IMR-90 (cell line): ENCODE measurements at regions not wholly inside any gene's neighbourhood (a gene's known extent, or its start where the extent isn't known, plus 50 kb on each side); places are given as distances from the start of the nearest gene placed in this dataset.
A peak's percentile ranks its signal among the peaks of the same experiment; 100 is the strongest.

ENCODE experiments used
- ATAC-seq: fragments of 200-7000 bp; cut with Tn5 transposase; 2 replicates; pipeline ENCODE4 v1.9.1; 2020; ENCODE audit warnings: low read depth, mild to moderate bottlenecking, moderate library complexity
- BruUV-seq: library from RNA; stranded (reverse); fragments of 400-500 nt; replicated peaks from 2 replicates; lab custom pipeline; 2021; lab: Mats Ljungman, UMichigan
- CTCF ChIA-PET: fragments of 300-600 bp; formaldehyde crosslinking; extraction: SDS; loops from one replicate; lab custom pipeline; 2021; ENCODE audit warnings: antibody characterized with exemption; lab: Yijun Ruan, JAX
- POLR2A ChIA-PET: fragments of 300-600 bp; sonication (Branson Sonifier 250); formaldehyde crosslinking; loops from one replicate; lab custom pipeline; 2022; ENCODE audit warnings: antibody characterized with exemption; ENCODE audit not compliant: unreplicated experiment; lab: Charles Lee
- DNase-seq: peaks from one replicate; pipeline ENCODE4 v3.0.0; 2013
- H2AFZ ChIP-seq: replicated peaks from 2 replicates; pipeline ENCODE3; 2013; ENCODE audit warnings: low read length, mild to moderate bottlenecking; ENCODE audit not compliant: poor library complexity
- H2AK5ac ChIP-seq: 2 replicates; pipeline ENCODE4 v1.6.1; 2013; ENCODE audit warnings: low read depth, low read length, inconsistent platforms
- H2AK9ac ChIP-seq: replicated peaks from 2 replicates; pipeline ENCODE3; 2013; ENCODE audit warnings: mild to moderate bottlenecking, low read depth, low read length, moderate library complexity; ENCODE audit not compliant: poor library complexity
- H2BK120ac ChIP-seq: 2 replicates; pipeline ENCODE4 v1.6.1; 2013; ENCODE audit warnings: low read depth, low read length, inconsistent platforms
- H2BK15ac ChIP-seq: 3 replicates; pipeline ENCODE4 v1.6.1; 2013; ENCODE audit warnings: low read depth, low read length, inconsistent platforms
- H2BK20ac ChIP-seq: 2 replicates; pipeline ENCODE4 v1.6.1; 2013; ENCODE audit warnings: low read depth, mild to moderate bottlenecking, inconsistent platforms, low read length, moderate library complexity
- H2BK5ac ChIP-seq: 2 replicates; pipeline ENCODE4 v1.6.1; 2013; ENCODE audit warnings: mild to moderate bottlenecking, low read depth, low read length, inconsistent platforms; ENCODE audit not compliant: poor library complexity, severe bottlenecking
- H3K14ac ChIP-seq: replicated peaks from 2 replicates; pipeline ENCODE4 v1.6.1; 2013; ENCODE audit warnings: low read depth, low read length, inconsistent platforms
- H3K18ac ChIP-seq: 2 replicates; pipeline ENCODE4 v1.6.1; 2013; ENCODE audit warnings: low read depth, low read length, control low read depth
- H3K23ac ChIP-seq: 2 replicates; pipeline ENCODE4 v1.6.1; 2013; ENCODE audit warnings: low read depth, low read length, inconsistent platforms
- H3K27ac ChIP-seq: 2 replicates; pipeline ENCODE4 v1.5.1; 2013; ENCODE audit warnings: mild to moderate bottlenecking, control low read depth, low read length; ENCODE audit not compliant: insufficient read depth
- H3K27me3 ChIP-seq: 2 replicates; pipeline ENCODE4 v1.6.1; 2013; ENCODE audit warnings: low read length; ENCODE audit not compliant: control insufficient read depth, insufficient read depth
- H3K36me3 ChIP-seq: 2 replicates; pipeline ENCODE4 v1.6.1; 2013; ENCODE audit warnings: low read length, mixed read lengths; ENCODE audit not compliant: control insufficient read depth, insufficient read depth
- H3K4ac ChIP-seq: 2 replicates; pipeline ENCODE4 v1.6.1; 2013; ENCODE audit warnings: low read depth, low read length, inconsistent platforms
- H3K4me1 ChIP-seq: 2 replicates; pipeline ENCODE4 v1.6.1; 2013; ENCODE audit warnings: low read length, mixed read lengths; ENCODE audit not compliant: control insufficient read depth, insufficient read depth
- H3K4me2 ChIP-seq: 2 replicates; pipeline ENCODE4 v1.6.1; 2013; ENCODE audit warnings: low read depth, mild to moderate bottlenecking, control low read depth, low read length, moderate library complexity
- H3K4me3 ChIP-seq: 2 replicates; pipeline ENCODE4 v1.5.1; 2013; ENCODE audit warnings: low read depth, mild to moderate bottlenecking, control low read depth, low read length, moderate library complexity; ENCODE audit not compliant: insufficient read depth
- H3K56ac ChIP-seq: 2 replicates; pipeline ENCODE4 v1.6.1; 2013; ENCODE audit warnings: low read length, inconsistent platforms; ENCODE audit not compliant: insufficient read depth; ENCODE audit errors: extremely low read depth
- H3K79me1 ChIP-seq, 2 experiments: 2 replicates each; pipeline ENCODE4 v1.6.1; 2013; ENCODE audit warnings: low read length in 2 of 2, inconsistent platforms in 1 of 2, low read depth in 1 of 2
- H3K9ac ChIP-seq: 2 replicates; pipeline ENCODE4 v1.6.1; 2013; ENCODE audit warnings: low read depth, low read length, control low read depth
- H3K9me1 ChIP-seq: 2 replicates; pipeline ENCODE4 v1.6.1; 2013; ENCODE audit warnings: low read length, inconsistent platforms; ENCODE audit not compliant: insufficient read depth
- H3K9me3 ChIP-seq: 2 replicates; pipeline ENCODE4 v1.6.1; 2013; ENCODE audit warnings: low read length; ENCODE audit not compliant: control insufficient read depth, insufficient read depth
- H4K20me1 ChIP-seq: 2 replicates; pipeline ENCODE4 v1.6.1; 2013; ENCODE audit warnings: low read length, inconsistent platforms; ENCODE audit not compliant: insufficient read depth
- H4K5ac ChIP-seq: 2 replicates; pipeline ENCODE4 v1.6.1; 2013; ENCODE audit warnings: mild to moderate bottlenecking, low read depth, low read length, control low read depth
- H4K8ac ChIP-seq, 2 experiments: 2 replicates each; pipeline ENCODE4 v1.6.1; 2013; ENCODE audit warnings: low read depth in 2 of 2, low read length in 2 of 2, control low read depth in 1 of 2, inconsistent platforms in 1 of 2
- H4K91ac ChIP-seq: 2 replicates; pipeline ENCODE4 v1.6.1; 2013; ENCODE audit warnings: low read depth, low read length, inconsistent platforms; ENCODE audit not compliant: insufficient read depth
- BHLHE40 ChIP-seq: fragments of 150-350 bp; IDR thresholded peaks from 2 replicates; pipeline ENCODE4 v1.6.1; 2016; ENCODE audit warnings: mild to moderate bottlenecking, low read depth, low read length
- CEBPB ChIP-seq: IDR thresholded peaks from 2 replicates; pipeline ENCODE4 v1.6.1; 2012; ENCODE audit warnings: low read depth, low read length, improper control_type of control experiment
- CHD1 ChIP-seq: IDR thresholded peaks from 2 replicates; pipeline ENCODE4 v1.6.1; 2012; ENCODE audit warnings: low read depth, low read length, improper control_type of control experiment
- ELK1 ChIP-seq: fragments of 150-350 bp; IDR thresholded peaks from 2 replicates; pipeline ENCODE4 v1.6.1; 2016; ENCODE audit warnings: low read depth, mild to moderate bottlenecking, low read length, moderate library complexity, borderline replicate concordance
- FOS ChIP-seq: fragments of 150-350 bp; IDR thresholded peaks from 2 replicates; pipeline ENCODE4 v1.6.1; 2016; ENCODE audit warnings: low read depth, low read length
- MAFK ChIP-seq: IDR thresholded peaks from 2 replicates; pipeline ENCODE4 v1.6.1; 2012; ENCODE audit warnings: low read depth, low read length, improper control_type of control experiment
- MAZ ChIP-seq: IDR thresholded peaks from 2 replicates; pipeline ENCODE4 v1.6.1; 2012; ENCODE audit warnings: low read depth, mild to moderate bottlenecking, low read length, improper control_type of control experiment, moderate library complexity, borderline replicate concordance
- MXI1 ChIP-seq: IDR thresholded peaks from 2 replicates; pipeline ENCODE4 v1.6.1; 2012; ENCODE audit warnings: low read depth, mild to moderate bottlenecking, low read length, moderate library complexity, borderline replicate concordance
- NFE2L2 ChIP-seq: fragments of 150-350 bp; IDR thresholded peaks from 2 replicates; pipeline ENCODE4 v1.6.1; 2016; ENCODE audit warnings: low read depth, mild to moderate bottlenecking, low read length
- POLR2A ChIP-seq: IDR thresholded peaks from 2 replicates; pipeline ENCODE4 v1.6.1; 2012; ENCODE audit warnings: mild to moderate bottlenecking, low read depth, low read length
- RAD21 ChIP-seq: IDR thresholded peaks from 2 replicates; pipeline ENCODE4 v1.6.1; 2012; ENCODE audit warnings: low read length, improper control_type of control experiment
- RCOR1 ChIP-seq: IDR thresholded peaks from 2 replicates; pipeline ENCODE4 v1.6.1; 2012; ENCODE audit warnings: mild to moderate bottlenecking, low read length, improper control_type of control experiment; ENCODE audit not compliant: insufficient replicate concordance
- RFX5 ChIP-seq: IDR thresholded peaks from 2 replicates; pipeline ENCODE4 v1.8.0; 2012; ENCODE audit warnings: low read depth, mild to moderate bottlenecking, low read length, moderate library complexity
- SMC3 ChIP-seq: fragments of 150-350 bp; IDR thresholded peaks from 2 replicates; pipeline ENCODE4 v1.6.1; 2016; ENCODE audit warnings: low read depth, mild to moderate bottlenecking, antibody characterized with exemption, low read length, moderate library complexity
- USF2 ChIP-seq: fragments of 150-350 bp; IDR thresholded peaks from 2 replicates; pipeline ENCODE4 v1.6.1; 2017; ENCODE audit warnings: mild to moderate bottlenecking, antibody characterized with exemption, low read length, low read depth
- WGBS, 2 experiments: methylation state at CpG; one replicate each; pipeline versions ENCODE4 v1.1.5 to v1.1.7; 2013; ENCODE audit warnings: missing lambda C conversion rate in 2 of 2; ENCODE audit not compliant: insufficient read length in 1 of 2; ENCODE audit errors: extremely low coverage in 2 of 2; 5-methylcytosine and 5-hydroxymethylcytosine counted together
- dilution Hi-C: fragments of 300-500 bp; cut with HindIII; formaldehyde crosslinking; loops from one replicate; pipeline ENCODE4 v1.14.3; 2018; ENCODE audit warnings: low sequenced_read_pairs; ENCODE audit not compliant: unreplicated experiment
- in situ Hi-C: fragments of 300-500 bp; cut with MboI; formaldehyde crosslinking; loops from 3 replicates; pipeline ENCODE4 v1.14.3; 2019; ENCODE audit warnings: low sequenced_read_pairs, inconsistent platforms, mixed read lengths
- intact Hi-C: fragments of 100-400 bp; cut with micrococcal nuclease; formaldehyde crosslinking; loops from 2 replicates; pipeline ENCODE4 v1.10.0; 2022
- TF ChIP-seq, protein P1 (sequence below): conservative IDR thresholded peaks from 2 replicates; pipeline ENCODE4 v1.5.1; 2012; ENCODE audit warnings: mild to moderate bottlenecking, low read depth, low read length, improper control_type of control experiment

GRCh38 chr3:159234306-159234705 is 432.5 kb downstream of the MFSD1 start:
- H4K8ac ChIP-seq: no peak overlapping the region
- H4K5ac ChIP-seq: no peak overlapping the region
- H3K9me1 ChIP-seq: no peaks in the 10 kb centered on the region
- H3K9ac ChIP-seq: no peak overlapping the region
- H2BK5ac ChIP-seq: no peak overlapping the region
- H4K20me1 ChIP-seq: no peaks in the 10 kb centered on the region
- no peak overlapping the region for H3K27ac ChIP-seq
- H3K18ac ChIP-seq: no peak overlapping the region
- H3K4me2 ChIP-seq: no peak overlapping the region
- H2BK20ac ChIP-seq: no peak overlapping the region
- dilution Hi-C loops: no loop called here
- TF ChIP-seq RCOR1: no peak
- no peak for TF ChIP-seq MAZ
- TF ChIP-seq FOS: no peak
- TF ChIP-seq SMC3: no peak
- TF ChIP-seq ELK1: no peak
- TF ChIP-seq MAFK: no peak
- no peak for TF ChIP-seq MXI1
- no peak for TF ChIP-seq RFX5
- no peak for TF ChIP-seq NFE2L2
- TF ChIP-seq CHD1: no peak
- TF ChIP-seq CEBPB: no peak
- TF ChIP-seq BHLHE40: no peak
- no peak for TF ChIP-seq USF2
- no peak for TF ChIP-seq POLR2A
- no peak for TF ChIP-seq RAD21
- TF ChIP-seq, protein P1, sequence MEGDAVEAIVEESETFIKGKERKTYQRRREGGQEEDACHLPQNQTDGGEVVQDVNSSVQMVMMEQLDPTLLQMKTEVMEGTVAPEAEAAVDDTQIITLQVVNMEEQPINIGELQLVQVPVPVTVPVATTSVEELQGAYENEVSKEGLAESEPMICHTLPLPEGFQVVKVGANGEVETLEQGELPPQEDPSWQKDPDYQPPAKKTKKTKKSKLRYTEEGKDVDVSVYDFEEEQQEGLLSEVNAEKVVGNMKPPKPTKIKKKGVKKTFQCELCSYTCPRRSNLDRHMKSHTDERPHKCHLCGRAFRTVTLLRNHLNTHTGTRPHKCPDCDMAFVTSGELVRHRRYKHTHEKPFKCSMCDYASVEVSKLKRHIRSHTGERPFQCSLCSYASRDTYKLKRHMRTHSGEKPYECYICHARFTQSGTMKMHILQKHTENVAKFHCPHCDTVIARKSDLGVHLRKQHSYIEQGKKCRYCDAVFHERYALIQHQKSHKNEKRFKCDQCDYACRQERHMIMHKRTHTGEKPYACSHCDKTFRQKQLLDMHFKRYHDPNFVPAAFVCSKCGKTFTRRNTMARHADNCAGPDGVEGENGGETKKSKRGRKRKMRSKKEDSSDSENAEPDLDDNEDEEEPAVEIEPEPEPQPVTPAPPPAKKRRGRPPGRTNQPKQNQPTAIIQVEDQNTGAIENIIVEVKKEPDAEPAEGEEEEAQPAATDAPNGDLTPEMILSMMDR: no peak
- CTCF ChIA-PET: no interaction called here
- POLR2A ChIA-PET: no interaction called here
- no peaks in the 10 kb centered on the region for H3K27me3 ChIP-seq
- no peak overlapping the region for H3K14ac ChIP-seq
- H3K79me1 ChIP-seq: no peaks in the 10 kb centered on the region
- no peak overlapping the region for H2BK15ac ChIP-seq
- no peak overlapping the region for H3K4ac ChIP-seq
- no CpG with 5 or more reads among the region's 3 CpGs for WGBS, 2 experiments
- no peaks in the 10 kb centered on the region for H3K9me3 ChIP-seq
- no peak overlapping the region for H2AK9ac ChIP-seq
- in situ Hi-C loops: no loop called here
- intact Hi-C loops: no loop called here
- H3K23ac ChIP-seq: no peak overlapping the region
- H2BK120ac ChIP-seq: no peak overlapping the region
- H4K91ac ChIP-seq: no peak overlapping the region
- peak; percentile 21; the same call in 1 of the 2 replicates for ATAC-seq
- H3K56ac ChIP-seq: no peak overlapping the region
- no peaks in the 10 kb centered on the region for H3K4me1 ChIP-seq
- no TSS peak for BruUV-seq
- no peak overlapping the region for H2AFZ ChIP-seq
- no peak overlapping the region for H3K4me3 ChIP-seq
- no peaks in the 10 kb centered on the region for H3K36me3 ChIP-seq
- no peak for DNase-seq
- H2AK5ac ChIP-seq: no peak overlapping the region
